SK-N-SH (cell line): ENCODE measurements at regions not wholly inside any gene's neighbourhood (a gene's known extent, or its start where the extent isn't known, plus 50 kb on each side); places are given as distances from the start of the nearest gene placed in this dataset.

Source experiments
- CTCF ChIA-PET: fragments of 300-600, 350-600 bp; formaldehyde crosslinking; extraction: SDS; loops from one replicate; lab custom pipeline; 2021; lab: Yijun Ruan, JAX
- POLR2A ChIA-PET: fragments of 350-600 bp; sonication (Branson Sonifier 250); formaldehyde crosslinking; extraction: SDS; loops from one replicate; lab custom pipeline; 2020; ENCODE audit warnings: antibody characterized with exemption, inconsistent platforms; lab: Yijun Ruan, JAX
- DNase-seq: peaks from one replicate; pipeline ENCODE4 v3.0.0; 2012
- H2AFZ ChIP-seq: fragments of 200-600 bp; sonication (generic); 2 replicates; pipeline ENCODE4 v1.8.1; 2016; ENCODE audit warnings: antibody characterized with exemption, mild to moderate bottlenecking, low read depth
- H3F3A ChIP-seq: fragments of 200-600 bp; sonication (generic); replicated peaks from 2 replicates; pipeline ENCODE3; 2016; ENCODE audit warnings: antibody characterized with exemption, mild to moderate bottlenecking; ENCODE audit not compliant: insufficient read depth
- H3K27ac ChIP-seq, 2 experiments: fragments of 200-500 bp in 1 of 2; fragments of 200-600 bp in 1 of 2; sonication (Bioruptor generic) in 1 of 2; sonication (generic), shearing (Covaris generic) in 1 of 2; 2 replicates each; pipeline versions ENCODE4 v1.5.1 to v1.6.1; 2014 to 2016; ENCODE audit warnings: low read depth in 2 of 2, inconsistent platforms in 1 of 2, low read length in 1 of 2, mild to moderate bottlenecking in 1 of 2, mixed read lengths in 1 of 2
- H3K27me3 ChIP-seq: fragments of 200-600 bp; sonication (generic), shearing (Covaris generic); 2 replicates; pipeline ENCODE4 v1.6.1; 2016; ENCODE audit warnings: mixed run types; ENCODE audit not compliant: insufficient read depth
- H3K36me3 ChIP-seq, 2 experiments: fragments of 200-500 bp in 1 of 2; fragments of 200-600 bp in 1 of 2; sonication (Bioruptor generic) in 1 of 2; sonication (generic) in 1 of 2; replicated peaks in 1 of 2; 2 replicates each; pipeline versions ENCODE3 to v1.5.1; 2014 to 2016; ENCODE audit warnings: low read length in 1 of 2, mild to moderate bottlenecking in 1 of 2; ENCODE audit not compliant: insufficient read depth in 2 of 2, control insufficient read depth in 1 of 2
- H3K4me1 ChIP-seq, 2 experiments: fragments of 200-500 bp in 1 of 2; fragments of 200-600 bp in 1 of 2; sonication (Bioruptor generic) in 1 of 2; sonication (generic), shearing (Covaris generic) in 1 of 2; 2 replicates each; pipeline versions ENCODE4 v1.5.1 to v1.6.1; 2014 to 2016; ENCODE audit warnings: low read depth in 1 of 2, low read length in 1 of 2, mixed run types in 1 of 2; ENCODE audit not compliant: insufficient read depth in 2 of 2, control insufficient read depth in 1 of 2
- H3K4me2 ChIP-seq: fragments of 200-600 bp; sonication (generic), shearing (Covaris generic); 2 replicates; pipeline ENCODE4 v1.6.1; 2017; ENCODE audit warnings: mixed run types
- H3K4me3 ChIP-seq, 2 experiments: fragments of 200-500 bp in 1 of 2; fragments of 200-600 bp in 1 of 2; sonication (Bioruptor generic) in 1 of 2; sonication (generic), shearing (Covaris generic) in 1 of 2; 2 replicates each; pipeline versions ENCODE4 v1.5.1 to v1.8.1; 2014 to 2016; ENCODE audit warnings: low read depth in 2 of 2, inconsistent platforms in 1 of 2, low read length in 1 of 2, mild to moderate bottlenecking in 1 of 2, mixed read lengths in 1 of 2, moderate library complexity in 1 of 2
- H3K79me2 ChIP-seq: fragments of 200-600 bp; sonication (generic); 2 replicates; pipeline ENCODE4 v1.8.1; 2017; ENCODE audit warnings: mild to moderate bottlenecking; ENCODE audit not compliant: insufficient read depth
- H3K9ac ChIP-seq: fragments of 200-600 bp; sonication (generic); 2 replicates; pipeline ENCODE4 v1.6.1; 2017; ENCODE audit warnings: mixed run types
- H3K9me2 ChIP-seq: fragments of 200-600 bp; sonication (generic); 2 replicates; pipeline ENCODE4 v1.6.1; 2017; ENCODE audit warnings: mixed run types
- H3K9me3 ChIP-seq: fragments of 200-600 bp; sonication (generic); 2 replicates; pipeline ENCODE4 v1.6.1; 2017; ENCODE audit warnings: mixed run types, mild to moderate bottlenecking, moderate library complexity
- H4K20me1 ChIP-seq: fragments of 200-600 bp; sonication (generic); 2 replicates; pipeline ENCODE4 v1.6.1; 2017; ENCODE audit warnings: mild to moderate bottlenecking, mixed run types; ENCODE audit not compliant: insufficient read depth
- ELF1 ChIP-seq: IDR thresholded peaks from 2 replicates; pipeline ENCODE4 v1.4.0; 2012
- EP300 ChIP-seq, 2 experiments: IDR thresholded peaks; 2 replicates each; pipeline versions ENCODE4 v1.4.0 to v1.6.1; 2012; ENCODE audit warnings: borderline replicate concordance in 1 of 2, low read depth in 1 of 2, low read length in 1 of 2
- EZH2phosphoT487 ChIP-seq: fragments of 200-600 bp; sonication (generic); IDR thresholded peaks from 2 replicates; pipeline ENCODE4 v1.6.1; 2017; ENCODE audit warnings: low read depth, mixed run types, mild to moderate bottlenecking, antibody characterized with exemption, moderate library complexity, borderline replicate concordance
- JUND ChIP-seq: IDR thresholded peaks from 2 replicates; pipeline ENCODE4 v1.4.0; 2012
- MEF2A ChIP-seq: IDR thresholded peaks from 2 replicates; pipeline ENCODE4 v1.4.0; 2012; ENCODE audit warnings: low read depth, borderline replicate concordance
- NFIC ChIP-seq: IDR thresholded peaks from 2 replicates; pipeline ENCODE4 v1.4.0; 2012; ENCODE audit warnings: borderline replicate concordance
- NRF1 ChIP-seq: IDR thresholded peaks from 2 replicates; pipeline ENCODE4 v1.6.1; 2012; ENCODE audit warnings: low read depth, mild to moderate bottlenecking, low read length
- RXRA ChIP-seq: IDR thresholded peaks from 2 replicates; pipeline ENCODE4 v1.4.0; 2012; ENCODE audit warnings: low read depth, mild to moderate bottlenecking, borderline replicate concordance
- SIN3A ChIP-seq: IDR thresholded peaks from 2 replicates; pipeline ENCODE4 v1.6.1; 2012; ENCODE audit warnings: low read depth, mild to moderate bottlenecking, low read length, moderate library complexity, borderline replicate concordance
- TCF12 ChIP-seq: IDR thresholded peaks from 2 replicates; pipeline ENCODE4 v1.4.0; 2012
- TEAD4 ChIP-seq: IDR thresholded peaks from 2 replicates; pipeline ENCODE4 v1.4.0; 2012; ENCODE audit warnings: mild to moderate bottlenecking, borderline replicate concordance; ENCODE audit not compliant: insufficient read depth
- WGBS: methylation state at CpG from one replicate; pipeline ENCODE4 v1.1.6; 2017; ENCODE audit warnings: low lambda C conversion rate; 5-methylcytosine and 5-hydroxymethylcytosine counted together
- TF ChIP-seq, protein P1 (sequence below): IDR thresholded peaks from 2 replicates; pipeline ENCODE4; 2012
- TF ChIP-seq, protein P2 (sequence below): IDR thresholded peaks from 2 replicates; pipeline ENCODE4 v1.4.0; 2012; ENCODE audit warnings: low read depth, borderline replicate concordance
- TF ChIP-seq, protein P3 (sequence below): fragments of 150-350 bp; IDR thresholded peaks from 2 replicates; pipeline ENCODE4 v1.6.1; 2016; ENCODE audit warnings: mild to moderate bottlenecking, low read depth, low read length

DNA sequence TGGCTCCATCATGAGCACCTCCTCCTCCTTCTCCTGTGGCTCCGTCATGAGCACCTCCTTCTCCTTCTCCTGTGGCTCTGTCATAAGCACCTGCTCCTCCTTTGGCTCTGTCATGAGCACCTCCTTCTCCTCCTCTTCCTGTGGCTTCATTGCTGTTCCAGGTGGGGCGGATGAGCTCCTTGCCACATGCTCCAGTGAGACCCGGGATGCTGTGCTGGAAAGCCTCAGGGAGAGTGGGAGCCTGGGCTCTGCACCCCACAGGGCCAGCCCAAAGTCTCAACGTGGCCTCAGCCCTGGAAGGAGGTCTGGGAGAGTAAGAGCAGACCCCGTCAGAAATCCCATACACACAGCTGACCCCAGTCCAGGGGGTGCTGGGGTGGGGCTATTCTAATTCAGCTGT, 380.7 kb downstream of the TCERG1L start:
- H3K9me3 ChIP-seq, result no peaks in the 10 kb centered on the region
- no peaks in the 10 kb centered on the region for H3K27me3 ChIP-seq
- no peaks in the 10 kb centered on the region for H3F3A ChIP-seq
- ChIA-PET POLR2A (no interaction called here), CTCF (interaction anchor here (1.1 kb wide), 1 partner anchor 524 kb away, joined by 3 read pairs; no protein-coding TSS in a partner anchor)
- WGBS, result 29% methylated on average over 3 of the region's 5 CpGs
- no peaks in the 10 kb centered on the region for H3K79me2 ChIP-seq
- no peaks in the 10 kb centered on the region for H3K9me2 ChIP-seq
- no peak overlapping the region for H3K4me3 ChIP-seq
- H3K4me1 ChIP-seq, result no peaks in the 10 kb centered on the region
- no peaks in the 10 kb centered on the region for H4K20me1 ChIP-seq
- TF ChIP-seq, protein P1, sequence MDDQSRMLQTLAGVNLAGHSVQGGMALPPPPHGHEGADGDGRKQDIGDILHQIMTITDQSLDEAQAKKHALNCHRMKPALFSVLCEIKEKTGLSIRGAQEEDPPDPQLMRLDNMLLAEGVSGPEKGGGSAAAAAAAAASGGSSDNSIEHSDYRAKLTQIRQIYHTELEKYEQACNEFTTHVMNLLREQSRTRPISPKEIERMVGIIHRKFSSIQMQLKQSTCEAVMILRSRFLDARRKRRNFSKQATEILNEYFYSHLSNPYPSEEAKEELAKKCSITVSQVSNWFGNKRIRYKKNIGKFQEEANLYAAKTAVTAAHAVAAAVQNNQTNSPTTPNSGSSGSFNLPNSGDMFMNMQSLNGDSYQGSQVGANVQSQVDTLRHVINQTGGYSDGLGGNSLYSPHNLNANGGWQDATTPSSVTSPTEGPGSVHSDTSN, result no peak
- TF ChIP-seq NFIC (no peak), RXRA (no peak), TEAD4 (no peak), TCF12 (no peak)
- TF ChIP-seq, protein P2, sequence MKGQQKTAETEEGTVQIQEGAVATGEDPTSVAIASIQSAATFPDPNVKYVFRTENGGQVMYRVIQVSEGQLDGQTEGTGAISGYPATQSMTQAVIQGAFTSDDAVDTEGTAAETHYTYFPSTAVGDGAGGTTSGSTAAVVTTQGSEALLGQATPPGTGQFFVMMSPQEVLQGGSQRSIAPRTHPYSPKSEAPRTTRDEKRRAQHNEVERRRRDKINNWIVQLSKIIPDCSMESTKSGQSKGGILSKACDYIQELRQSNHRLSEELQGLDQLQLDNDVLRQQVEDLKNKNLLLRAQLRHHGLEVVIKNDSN, result no peak
- no peak for DNase-seq
- no peak overlapping the region for H3K27ac ChIP-seq
- no peaks in the 10 kb centered on the region for H3K36me3 ChIP-seq
- H3K9ac ChIP-seq, result no peak overlapping the region
- H2AFZ ChIP-seq, result no peak overlapping the region
- no peak overlapping the region for H3K4me2 ChIP-seq

DNA sequence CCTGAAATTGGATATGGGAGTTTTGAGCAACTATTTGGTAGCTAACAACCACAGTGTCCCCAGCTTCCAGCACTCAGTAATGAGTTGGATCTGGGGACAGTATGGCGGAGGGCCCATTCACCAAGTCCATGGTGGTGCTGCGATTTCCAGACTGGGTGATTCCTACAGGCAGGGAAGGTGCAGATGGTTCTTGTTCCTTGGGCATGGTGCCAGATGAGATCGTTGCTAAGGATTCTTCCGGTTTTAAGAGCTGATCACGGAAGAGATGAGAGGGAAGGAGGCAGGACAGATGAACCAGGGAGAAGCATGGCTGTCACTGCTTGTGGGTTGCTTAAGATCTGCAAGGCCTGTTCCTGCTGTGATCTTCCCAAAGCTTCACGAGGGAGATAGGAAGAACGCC, 380.3 kb downstream of the TCERG1L start:
- Histone ChIP-seq H3K27me3 (no peaks in the 10 kb centered on the region), H3K9me2 (no peaks in the 10 kb centered on the region), H4K20me1 (no peaks in the 10 kb centered on the region), H3F3A (no peaks in the 10 kb centered on the region), H3K36me3 (no peaks in the 10 kb centered on the region), H3K79me2 (no peaks in the 10 kb centered on the region), H2AFZ (no peak overlapping the region), H3K4me2 (no peak overlapping the region), H3K9me3 (no peaks in the 10 kb centered on the region), H3K9ac (no peak overlapping the region), H3K27ac (no peak overlapping the region), H3K4me1 (no peaks in the 10 kb centered on the region), H3K4me3 (no peak overlapping the region)
- no peak for DNase-seq
- ChIA-PET CTCF (interaction anchor here (0.9 to 1.1 kb wide), 2 partner anchors 9 to 523 kb away, joined by 3 to 4 read pairs; no protein-coding TSS in a partner anchor), POLR2A (no interaction called here)
- WGBS, result 31% methylated on average over 6 of the region's 7 CpGs
- TF ChIP-seq, protein P3, sequence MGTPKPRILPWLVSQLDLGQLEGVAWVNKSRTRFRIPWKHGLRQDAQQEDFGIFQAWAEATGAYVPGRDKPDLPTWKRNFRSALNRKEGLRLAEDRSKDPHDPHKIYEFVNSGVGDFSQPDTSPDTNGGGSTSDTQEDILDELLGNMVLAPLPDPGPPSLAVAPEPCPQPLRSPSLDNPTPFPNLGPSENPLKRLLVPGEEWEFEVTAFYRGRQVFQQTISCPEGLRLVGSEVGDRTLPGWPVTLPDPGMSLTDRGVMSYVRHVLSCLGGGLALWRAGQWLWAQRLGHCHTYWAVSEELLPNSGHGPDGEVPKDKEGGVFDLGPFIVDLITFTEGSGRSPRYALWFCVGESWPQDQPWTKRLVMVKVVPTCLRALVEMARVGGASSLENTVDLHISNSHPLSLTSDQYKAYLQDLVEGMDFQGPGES, result no peak
- no peak for TF ChIP-seq TEAD4

DNA sequence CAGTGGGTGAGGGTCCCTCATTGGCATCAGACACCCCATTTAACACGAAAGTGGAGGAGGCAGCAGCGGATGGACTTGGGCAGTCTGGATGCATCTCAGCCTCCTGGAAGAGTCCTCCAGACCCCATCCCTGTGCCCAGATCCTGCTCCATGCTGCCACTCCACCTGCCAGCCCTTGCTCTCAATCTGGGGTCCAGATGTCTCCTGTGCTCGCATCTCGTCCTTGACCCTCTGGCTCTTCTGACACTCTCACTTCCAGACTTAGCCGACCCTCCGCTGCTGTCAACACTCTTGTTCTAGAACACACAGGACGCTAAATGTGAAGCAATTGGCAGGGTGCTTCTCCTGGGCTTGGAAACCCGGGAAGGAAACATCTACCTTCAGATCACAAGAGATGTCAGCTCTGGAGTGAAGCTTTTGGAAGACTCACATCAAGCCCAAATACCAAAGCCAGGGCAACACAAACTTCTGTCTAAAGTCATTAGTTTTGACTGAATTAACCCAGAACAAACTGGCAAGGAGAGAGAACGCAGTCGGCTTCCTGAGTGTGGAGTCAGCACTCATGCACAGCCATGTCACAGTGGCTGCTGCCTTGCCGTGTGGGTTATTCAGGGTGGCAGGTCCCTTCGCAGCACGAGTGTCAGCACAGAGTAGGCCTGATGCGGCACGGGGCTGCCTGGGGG, 379.1 kb downstream of the TCERG1L start:
- H3K4me3 ChIP-seq, result no peak overlapping the region
- H3K9me2 ChIP-seq, result no peaks in the 10 kb centered on the region
- no peaks in the 10 kb centered on the region for H3K36me3 ChIP-seq
- no peaks in the 10 kb centered on the region for H3K79me2 ChIP-seq
- CTCF ChIA-PET, result no interaction called here
- TF ChIP-seq NRF1 (no peak), JUND (no peak), TCF12 (no peak), MEF2A (no peak), SIN3A (no peak), EP300 (IDR thresholded peaks at IDR 0.05; ENCODE audit: borderline replicate concordance in 1 of 2, low read depth in 1 of 2, low read length in 1 of 2) (no peak), ELF1 (no peak), EZH2phosphoT487 (no peak)
- TF ChIP-seq, protein P3, result no peak
- TF ChIP-seq, protein P2, result no peak
- POLR2A ChIA-PET, result no interaction called here
- H4K20me1 ChIP-seq, result no peaks in the 10 kb centered on the region
- DNase-seq, result no peak
- no peaks in the 10 kb centered on the region for H3F3A ChIP-seq
- no peaks in the 10 kb centered on the region for H3K4me1 ChIP-seq
- no peak overlapping the region for H2AFZ ChIP-seq
- H3K27me3 ChIP-seq, result no peaks in the 10 kb centered on the region
- no peaks in the 10 kb centered on the region for H3K9me3 ChIP-seq
- no peak overlapping the region for H3K4me2 ChIP-seq
- no peak overlapping the region for H3K27ac ChIP-seq
- 35% methylated on average over 14 of the region's 15 CpGs for WGBS
- no peak overlapping the region for H3K9ac ChIP-seq
